ENCODE measurements at regions not wholly inside any gene's neighbourhood (a gene's known extent, or its start where the extent isn't known, plus 50 kb on each side); places are given as distances from the start of the nearest gene placed in this dataset.

- no peaks in the 10 kb centered on the region for H3K9me3 ChIP-seq (ENCODE audit: control insufficient read depth, insufficient read depth, low read depth, low read length)
- H3K4me1 ChIP-seq (ENCODE audit: control insufficient read depth, insufficient read depth, low read length): no peaks in the 10 kb centered on the region
- no peak overlapping the region for H3K4me3 ChIP-seq (ENCODE audit: low read depth, low read length)
- no peak overlapping the region for H3K9ac ChIP-seq (ENCODE audit: low read length)
- H3K36me3 ChIP-seq (ENCODE audit: control insufficient read depth, insufficient read depth, low read length): no peaks in the 10 kb centered on the region
- no peaks in the 10 kb centered on the region for H3K27me3 ChIP-seq (ENCODE audit: control insufficient read depth, insufficient read depth, low read length)
- no peak overlapping the region for H3K27ac ChIP-seq (ENCODE audit: low read depth, low read length)
These were observed 78.2 kb upstream of the IGF1R start for GRCh38 chr15:98570119-98570518.

GRCh38 chr15:98580572-98580971 lies 67.8 kb upstream of the IGF1R start:
- Histone ChIP-seq H3K36me3 (ENCODE audit: control insufficient read depth, insufficient read depth, low read length) (no peaks in the 10 kb centered on the region), H3K27ac (ENCODE audit: low read depth, low read length) (no peak overlapping the region), H3K4me3 (ENCODE audit: low read depth, low read length) (no peak overlapping the region), H3K27me3 (ENCODE audit: control insufficient read depth, insufficient read depth, low read length) (no peaks in the 10 kb centered on the region), H3K9me3 (ENCODE audit: control insufficient read depth, insufficient read depth, low read depth, low read length) (peaks cover 4% of the 10 kb centered on the region; the same call in 1 of the 2 replicates), H3K4me1 (ENCODE audit: control insufficient read depth, insufficient read depth, low read length) (peaks cover 16% of the 10 kb centered on the region), H3K9ac (ENCODE audit: low read length) (no peak overlapping the region)

- Histone ChIP-seq H3K36me3 (ENCODE audit: control insufficient read depth, insufficient read depth, low read length) (no peaks in the 10 kb centered on the region), H3K4me3 (ENCODE audit: low read depth, low read length) (no peak overlapping the region), H3K27ac (ENCODE audit: low read depth, low read length) (no peak overlapping the region), H3K27me3 (ENCODE audit: control insufficient read depth, insufficient read depth, low read length) (no peaks in the 10 kb centered on the region), H3K4me1 (ENCODE audit: control insufficient read depth, insufficient read depth, low read length) (peaks cover 16% of the 10 kb centered on the region), H3K9me3 (ENCODE audit: control insufficient read depth, insufficient read depth, low read depth, low read length) (peaks cover 4% of the 10 kb centered on the region; the same call in 1 of the 2 replicates), H3K9ac (ENCODE audit: low read length) (no peak overlapping the region)
These were observed 66.6 kb upstream of the IGF1R start for GRCh38 chr15:98581715-98582114.

GRCh38 chr15:98582900-98583554 lies 65.3 kb upstream of the IGF1R start:
- Histone ChIP-seq H3K27ac (ENCODE audit: low read depth, low read length) (no peak overlapping the region), H3K36me3 (ENCODE audit: control insufficient read depth, insufficient read depth, low read length) (no peaks in the 10 kb centered on the region), H3K9me3 (ENCODE audit: control insufficient read depth, insufficient read depth, low read depth, low read length) (peaks cover 4% of the 10 kb centered on the region; the same call in 1 of the 2 replicates), H3K4me3 (ENCODE audit: low read depth, low read length) (no peak overlapping the region), H3K27me3 (ENCODE audit: control insufficient read depth, insufficient read depth, low read length) (no peaks in the 10 kb centered on the region), H3K4me1 (ENCODE audit: control insufficient read depth, insufficient read depth, low read length) (peaks cover 16% of the 10 kb centered on the region), H3K9ac (ENCODE audit: low read length) (no peak overlapping the region)

- no peak overlapping the region for H3K27ac ChIP-seq (ENCODE audit: low read depth, low read length)
- H3K9ac ChIP-seq (ENCODE audit: low read length): no peak overlapping the region
- no peak overlapping the region for H3K4me3 ChIP-seq (ENCODE audit: low read depth, low read length)
- H3K9me3 ChIP-seq (ENCODE audit: control insufficient read depth, insufficient read depth, low read depth, low read length): no peaks in the 10 kb centered on the region
- no peaks in the 10 kb centered on the region for H3K36me3 ChIP-seq (ENCODE audit: control insufficient read depth, insufficient read depth, low read length)
- no peaks in the 10 kb centered on the region for H3K27me3 ChIP-seq (ENCODE audit: control insufficient read depth, insufficient read depth, low read length)
- peaks cover 16% of the 10 kb centered on the region for H3K4me1 ChIP-seq (ENCODE audit: control insufficient read depth, insufficient read depth, low read length)
These were observed 64.4 kb upstream of the IGF1R start for GRCh38 chr15:98583771-98584430.

- Histone ChIP-seq H3K36me3 (ENCODE audit: control insufficient read depth, insufficient read depth, low read length) (no peaks in the 10 kb centered on the region), H3K9me3 (ENCODE audit: control insufficient read depth, insufficient read depth, low read depth, low read length) (no peaks in the 10 kb centered on the region), H3K9ac (ENCODE audit: low read length) (no peak overlapping the region), H3K4me1 (ENCODE audit: control insufficient read depth, insufficient read depth, low read length) (peaks cover 11% of the 10 kb centered on the region), H3K27me3 (ENCODE audit: control insufficient read depth, insufficient read depth, low read length) (no peaks in the 10 kb centered on the region), H3K27ac (ENCODE audit: low read depth, low read length) (no peak overlapping the region), H3K4me3 (ENCODE audit: low read depth, low read length) (no peak overlapping the region)
These were observed 62.3 kb upstream of the IGF1R start for GRCh38 chr15:98586066-98586465.

- Histone ChIP-seq H3K27me3 (ENCODE audit: control insufficient read depth, insufficient read depth, low read length) (no peaks in the 10 kb centered on the region), H3K9me3 (ENCODE audit: control insufficient read depth, insufficient read depth, low read depth, low read length) (no peaks in the 10 kb centered on the region), H3K27ac (ENCODE audit: low read depth, low read length) (no peak overlapping the region), H3K36me3 (ENCODE audit: control insufficient read depth, insufficient read depth, low read length) (no peaks in the 10 kb centered on the region), H3K4me3 (ENCODE audit: low read depth, low read length) (no peak overlapping the region), H3K9ac (ENCODE audit: low read length) (no peak overlapping the region), H3K4me1 (ENCODE audit: control insufficient read depth, insufficient read depth, low read length) (peaks cover 4% of the 10 kb centered on the region; the same call in 1 of the 2 replicates)
These were observed 56.2 kb upstream of the IGF1R start for GRCh38 chr15:98592136-98592535.

- H3K36me3 ChIP-seq (ENCODE audit: control insufficient read depth, insufficient read depth, low read length): no peaks in the 10 kb centered on the region
- no peak overlapping the region for H3K27ac ChIP-seq (ENCODE audit: low read depth, low read length)
- no peaks in the 10 kb centered on the region for H3K9me3 ChIP-seq (ENCODE audit: control insufficient read depth, insufficient read depth, low read depth, low read length)
- no peaks in the 10 kb centered on the region; the same call in 1 of the 2 replicates for H3K27me3 ChIP-seq (ENCODE audit: control insufficient read depth, insufficient read depth, low read length)
- H3K9ac ChIP-seq (ENCODE audit: low read length): no peak overlapping the region
- peaks cover 27% of the 10 kb centered on the region for H3K4me1 ChIP-seq (ENCODE audit: control insufficient read depth, insufficient read depth, low read length)
- no peak overlapping the region for H3K4me3 ChIP-seq (ENCODE audit: low read depth, low read length)
These were observed 52.2 kb upstream of the IGF1R start for GRCh38 chr15:98596131-98596530.

- H3K4me1 ChIP-seq (ENCODE audit: control insufficient read depth, insufficient read depth, low read length): peaks cover 27% of the 10 kb centered on the region
- H3K9me3 ChIP-seq (ENCODE audit: control insufficient read depth, insufficient read depth, low read depth, low read length): peaks cover 2% of the 10 kb centered on the region
- no peak overlapping the region for H3K9ac ChIP-seq (ENCODE audit: low read length)
- H3K4me3 ChIP-seq (ENCODE audit: low read depth, low read length): no peak overlapping the region
- no peaks in the 10 kb centered on the region; the same call in 1 of the 2 replicates for H3K27me3 ChIP-seq (ENCODE audit: control insufficient read depth, insufficient read depth, low read length)
- no peak overlapping the region for H3K27ac ChIP-seq (ENCODE audit: low read depth, low read length)
- no peaks in the 10 kb centered on the region for H3K36me3 ChIP-seq (ENCODE audit: control insufficient read depth, insufficient read depth, low read length)
These were observed 51.4 kb upstream of the IGF1R start for GRCh38 chr15:98596885-98597392.

- no peak overlapping the region for H3K4me3 ChIP-seq (ENCODE audit: low read depth, low read length)
- H3K9me3 ChIP-seq (ENCODE audit: control insufficient read depth, insufficient read depth, low read depth, low read length): peaks cover 6% of the 10 kb centered on the region
- peaks cover 27% of the 10 kb centered on the region for H3K4me1 ChIP-seq (ENCODE audit: control insufficient read depth, insufficient read depth, low read length)
- no peak overlapping the region for H3K9ac ChIP-seq (ENCODE audit: low read length)
- H3K27ac ChIP-seq (ENCODE audit: low read depth, low read length): no peak overlapping the region
- H3K27me3 ChIP-seq (ENCODE audit: control insufficient read depth, insufficient read depth, low read length): no peaks in the 10 kb centered on the region; the same call in 1 of the 2 replicates
- H3K36me3 ChIP-seq (ENCODE audit: control insufficient read depth, insufficient read depth, low read length): no peaks in the 10 kb centered on the region
These were observed 50.7 kb upstream of the IGF1R start for GRCh38 chr15:98597666-98598065.

Data from HUES6 (cell line).